ENCODE measurements at regions not wholly inside any gene's neighbourhood (a gene's known extent, or its start where the extent isn't known, plus 50 kb on each side); places are given as distances from the start of the nearest gene placed in this dataset.
A peak's percentile ranks its signal among the peaks of the same experiment; 100 is the strongest.

GRCh38 chr11:10379426-10379825 is 74.6 kb downstream of the ADM start:
- Mint-ChIP-seq H3K36me3 (no peaks in the 10 kb centered on the region), H3K4me3 (no peak overlapping the region), H3K27ac (no peak overlapping the region), H3K27me3 (peaks cover 7% of the 10 kb centered on the region), H3K4me1 (no peaks in the 10 kb centered on the region), H3K9me3 (peaks cover 2% of the 10 kb centered on the region)
- DNase-seq (ENCODE audit: low spot score in 2 of 2) (no peak), ATAC-seq (ENCODE audit: low read depth) (no peak)

GRCh38 chr11:10379871-10380568 is 75.0 kb upstream of the AMPD3 start:
- H3K27me3 Mint-ChIP-seq, result peaks cover 7% of the 10 kb centered on the region
- H3K36me3 Mint-ChIP-seq, result peaks cover 2% of the 10 kb centered on the region
- no peak overlapping the region for H3K4me3 Mint-ChIP-seq
- ATAC-seq (ENCODE audit: low read depth), result no peak
- no peak for DNase-seq (ENCODE audit: low spot score in 2 of 2)
- H3K27ac Mint-ChIP-seq, result no peak overlapping the region
- H3K4me1 Mint-ChIP-seq, result no peaks in the 10 kb centered on the region
- H3K9me3 Mint-ChIP-seq, result peaks cover 2% of the 10 kb centered on the region

- Mint-ChIP-seq H3K4me3 (no peak overlapping the region), H3K27me3 (peaks cover 7% of the 10 kb centered on the region), H3K27ac (no peak overlapping the region), H3K9me3 (peaks cover 2% of the 10 kb centered on the region), H3K4me1 (no peaks in the 10 kb centered on the region), H3K36me3 (peaks cover 2% of the 10 kb centered on the region)
- ATAC-seq (ENCODE audit: low read depth), result no peak
- no peak for DNase-seq (ENCODE audit: low spot score in 2 of 2)
These were observed 74.1 kb upstream of the AMPD3 start for GRCh38 chr11:10380921-10381320.

DNA sequence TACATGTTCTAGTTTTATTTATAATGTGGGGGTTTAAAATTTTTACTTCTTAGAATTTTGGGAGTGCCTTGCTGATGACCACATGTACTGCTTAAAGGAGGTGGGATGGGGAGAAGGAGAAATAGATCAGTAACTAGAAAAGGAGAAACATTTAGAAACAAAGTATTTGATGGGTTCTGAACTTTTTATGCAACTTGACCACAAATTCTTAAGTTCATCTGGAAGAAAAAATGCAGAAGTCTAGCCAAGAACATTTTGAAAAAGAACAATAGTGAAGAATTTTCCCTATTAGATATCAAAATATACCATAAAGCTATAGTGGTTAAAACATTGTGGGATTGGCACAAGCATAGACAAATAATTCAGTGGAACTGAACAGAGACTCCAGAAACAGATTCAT is 73.3 kb upstream of the AMPD3 start:
- Mint-ChIP-seq H3K27ac (no peak overlapping the region), H3K4me1 (no peaks in the 10 kb centered on the region), H3K4me3 (no peak overlapping the region), H3K9me3 (peaks cover 2% of the 10 kb centered on the region), H3K36me3 (peaks cover 2% of the 10 kb centered on the region), H3K27me3 (peaks cover 11% of the 10 kb centered on the region)
- no peak for ATAC-seq (ENCODE audit: low read depth)
- DNase-seq (ENCODE audit: low spot score in 2 of 2), result no peak

DNA sequence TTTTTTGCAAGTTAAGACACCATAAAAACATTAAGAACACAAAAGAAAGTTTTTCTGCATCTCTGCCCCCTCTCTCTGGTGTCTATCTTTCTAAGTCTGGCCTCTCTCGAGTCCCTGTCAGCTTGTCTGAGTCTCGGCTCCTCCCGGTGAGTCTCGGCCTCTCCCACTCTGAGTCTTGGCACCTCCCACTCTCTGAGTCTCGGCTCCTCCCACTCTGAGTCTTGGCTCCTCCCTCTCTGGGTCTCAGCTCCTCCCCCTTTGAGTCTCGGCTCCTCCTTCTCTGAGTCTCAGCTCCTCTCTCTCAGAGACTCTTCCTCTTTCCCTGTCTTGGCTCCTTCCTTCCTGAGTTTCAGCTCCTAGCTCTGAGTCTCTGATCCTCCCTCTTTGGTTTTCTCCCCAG is 72.5 kb upstream of the AMPD3 start:
- H3K4me1 Mint-ChIP-seq, result no peaks in the 10 kb centered on the region
- H3K27ac Mint-ChIP-seq, result no peak overlapping the region
- DNase-seq (ENCODE audit: low spot score in 2 of 2) (no peak), ATAC-seq (ENCODE audit: low read depth) (peak; percentile 57)
- H3K4me3 Mint-ChIP-seq, result no peak overlapping the region
- H3K36me3 Mint-ChIP-seq, result peaks cover 2% of the 10 kb centered on the region
- peaks cover 14% of the 10 kb centered on the region for H3K27me3 Mint-ChIP-seq
- peaks cover 2% of the 10 kb centered on the region for H3K9me3 Mint-ChIP-seq

DNA sequence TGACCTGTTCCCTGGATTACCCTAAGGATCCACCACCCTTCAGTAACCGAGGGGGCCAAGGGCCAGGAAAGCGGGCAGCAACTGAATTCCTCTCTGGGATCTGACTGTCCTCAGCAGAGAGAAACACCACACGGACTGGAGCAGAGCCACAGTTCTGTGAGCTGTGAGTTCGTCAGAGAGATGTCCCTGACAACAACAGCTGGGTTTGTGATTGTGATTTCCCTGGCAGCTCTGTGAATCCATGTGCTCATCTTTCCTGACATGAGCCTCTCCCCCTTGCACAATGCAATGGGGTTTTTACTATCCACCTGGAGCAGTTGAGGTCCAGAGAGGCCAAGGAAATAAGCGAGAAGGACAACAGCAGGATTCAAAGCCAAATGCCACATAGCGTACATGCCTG is 69.4 kb upstream of the AMPD3 start:
- DNase-seq (ENCODE audit: low spot score in 2 of 2) (peak in 1 of 2 donors; percentile 5), ATAC-seq (ENCODE audit: low read depth) (no peak)
- Mint-ChIP-seq H3K4me1 (no peaks in the 10 kb centered on the region), H3K36me3 (peaks cover 7% of the 10 kb centered on the region), H3K4me3 (no peak overlapping the region), H3K27ac (no peak overlapping the region), H3K27me3 (peaks cover 20% of the 10 kb centered on the region), H3K9me3 (peaks cover 2% of the 10 kb centered on the region)

DNA sequence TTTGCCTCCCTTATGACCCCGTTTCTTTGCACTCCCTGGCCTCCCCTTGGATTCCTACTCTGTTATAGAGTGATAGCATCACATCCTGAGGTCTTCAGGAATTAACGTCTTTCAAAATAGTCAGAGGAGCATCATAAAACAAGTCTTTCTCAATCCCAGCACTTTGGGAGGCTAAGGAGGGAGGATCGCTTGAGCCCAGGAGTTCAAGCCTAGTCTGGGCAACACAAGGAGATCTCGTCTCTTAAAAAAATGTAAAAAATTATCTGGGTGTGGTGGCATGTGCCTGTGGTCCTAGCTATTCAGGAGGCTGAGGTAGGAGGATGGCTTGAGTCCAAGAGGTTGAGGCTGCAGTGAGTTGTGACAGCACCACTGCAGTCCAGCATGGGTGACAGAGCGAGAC is 68.7 kb upstream of the AMPD3 start:
- peaks cover 2% of the 10 kb centered on the region for H3K9me3 Mint-ChIP-seq
- H3K27ac Mint-ChIP-seq, result no peak overlapping the region
- peaks cover 25% of the 10 kb centered on the region for H3K27me3 Mint-ChIP-seq
- ATAC-seq (ENCODE audit: low read depth) (no peak), DNase-seq (ENCODE audit: low spot score in 2 of 2) (peak in 1 of 2 donors; percentile 4)
- no peak overlapping the region for H3K4me3 Mint-ChIP-seq
- no peaks in the 10 kb centered on the region for H3K4me1 Mint-ChIP-seq
- H3K36me3 Mint-ChIP-seq, result peaks cover 8% of the 10 kb centered on the region

GRCh38 chr11:10386861-10387205 is 68.2 kb upstream of the AMPD3 start:
- ATAC-seq (ENCODE audit: low read depth), result no peak
- Mint-ChIP-seq H3K27me3 (peaks cover 25% of the 10 kb centered on the region), H3K27ac (no peak overlapping the region), H3K4me1 (no peaks in the 10 kb centered on the region), H3K36me3 (peaks cover 8% of the 10 kb centered on the region), H3K9me3 (peaks cover 2% of the 10 kb centered on the region), H3K4me3 (no peak overlapping the region)
- no peak for DNase-seq (ENCODE audit: low spot score in 2 of 2)

DNA sequence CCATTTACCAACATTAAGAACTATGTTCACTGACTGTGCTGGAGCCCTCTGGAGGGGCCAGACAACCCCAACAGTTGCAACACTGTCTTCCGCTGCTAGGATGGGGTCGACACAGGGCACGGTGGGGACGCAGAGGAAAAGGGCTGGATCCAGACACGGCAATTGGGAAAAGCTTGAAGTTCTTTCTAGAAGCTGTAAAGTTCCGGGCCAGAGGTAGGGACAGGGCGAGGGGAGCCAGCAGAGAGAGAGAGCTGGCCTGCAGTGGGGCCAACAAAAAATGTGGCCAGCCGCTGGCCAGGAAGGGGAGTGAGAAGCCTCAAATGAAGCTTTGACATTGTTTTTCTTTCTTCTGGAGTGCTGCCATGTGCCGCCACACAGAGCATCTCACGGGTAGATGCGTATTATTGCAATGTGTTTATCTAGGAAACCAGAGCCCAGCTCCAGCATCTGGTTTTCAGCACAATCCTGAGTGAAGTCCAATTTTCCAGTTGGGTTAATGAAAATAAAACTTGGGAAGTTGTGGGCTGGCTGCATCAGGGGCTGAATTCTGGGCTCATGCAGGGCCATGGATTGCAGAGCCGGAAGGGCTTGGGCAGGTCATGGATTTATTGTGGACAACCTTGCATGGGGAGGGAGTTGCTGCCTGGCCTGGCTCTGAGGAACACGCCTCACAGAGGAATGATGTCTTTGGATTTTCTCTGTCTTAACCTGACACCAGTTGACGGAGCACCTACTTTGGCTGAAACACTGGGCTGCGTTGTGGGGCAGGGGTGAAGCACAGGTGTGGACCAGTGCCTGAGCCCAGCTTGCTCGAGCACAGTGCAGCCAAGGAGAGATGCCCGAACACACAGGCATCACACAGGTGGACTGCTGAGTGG is 67.6 kb upstream of the AMPD3 start:
- H3K9me3 Mint-ChIP-seq, result peaks cover 2% of the 10 kb centered on the region
- no peak overlapping the region for H3K27ac Mint-ChIP-seq
- no peak for ATAC-seq (ENCODE audit: low read depth)
- peaks cover 27% of the 10 kb centered on the region for H3K27me3 Mint-ChIP-seq
- no peak for DNase-seq (ENCODE audit: low spot score in 2 of 2)
- peaks cover 8% of the 10 kb centered on the region for H3K36me3 Mint-ChIP-seq
- no peak overlapping the region for H3K4me3 Mint-ChIP-seq
- no peaks in the 10 kb centered on the region for H3K4me1 Mint-ChIP-seq

- Mint-ChIP-seq H3K4me1 (no peaks in the 10 kb centered on the region), H3K27ac (no peak overlapping the region), H3K27me3 (peaks cover 27% of the 10 kb centered on the region), H3K9me3 (no peaks in the 10 kb centered on the region), H3K4me3 (no peak overlapping the region), H3K36me3 (peaks cover 8% of the 10 kb centered on the region)
- ATAC-seq (ENCODE audit: low read depth) (no peak), DNase-seq (ENCODE audit: low spot score in 2 of 2) (no peak)
These were observed 67.0 kb upstream of the AMPD3 start for GRCh38 chr11:10388101-10388500.

DNA sequence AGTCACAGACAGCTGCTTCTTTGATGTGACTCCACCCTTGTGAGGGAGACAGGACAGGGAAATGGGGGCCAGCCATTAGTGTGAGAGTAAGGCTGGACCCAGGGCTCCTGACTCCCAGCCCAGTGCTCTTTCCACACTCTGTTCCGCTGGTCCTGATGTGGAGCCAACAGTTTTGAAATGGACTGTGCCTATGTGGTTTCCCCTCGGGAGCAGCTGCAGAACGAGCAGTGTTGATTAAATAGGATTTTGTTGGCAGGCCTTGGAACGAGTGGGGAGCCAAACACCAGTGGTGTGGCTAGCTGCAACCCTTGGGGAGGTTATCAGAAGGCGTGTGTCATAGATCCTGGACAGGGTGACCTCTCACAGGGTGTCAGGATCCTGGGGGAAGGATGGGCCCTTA is 66.5 kb upstream of the AMPD3 start:
- DNase-seq (ENCODE audit: low spot score in 2 of 2) (no peak), ATAC-seq (ENCODE audit: low read depth) (no peak)
- no peak overlapping the region for H3K4me3 Mint-ChIP-seq
- H3K27ac Mint-ChIP-seq, result no peak overlapping the region
- H3K9me3 Mint-ChIP-seq, result no peaks in the 10 kb centered on the region
- H3K27me3 Mint-ChIP-seq, result peaks cover 30% of the 10 kb centered on the region
- peaks cover 3% of the 10 kb centered on the region for H3K4me1 Mint-ChIP-seq
- H3K36me3 Mint-ChIP-seq, result peaks cover 8% of the 10 kb centered on the region

DNA sequence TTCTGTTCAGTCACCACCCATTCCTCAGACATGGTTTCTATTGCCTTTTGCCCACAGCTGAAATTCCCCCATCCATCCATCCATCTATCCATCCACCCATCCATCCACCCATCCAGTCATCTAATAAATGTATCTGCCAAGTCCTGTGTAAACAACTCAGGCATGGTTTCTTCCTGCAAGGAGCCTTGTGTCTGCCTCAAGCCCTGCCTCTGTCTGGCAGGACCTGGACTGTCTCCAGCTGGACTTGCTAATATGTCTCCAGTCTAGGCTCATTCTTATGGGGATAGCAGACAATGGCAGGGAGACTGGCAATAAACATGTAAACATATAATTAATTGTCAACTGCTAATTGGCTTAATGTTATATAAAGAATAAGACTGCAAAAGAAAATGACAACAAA is 64.7 kb upstream of the AMPD3 start:
- no peak for ATAC-seq (ENCODE audit: low read depth)
- DNase-seq (ENCODE audit: low spot score in 2 of 2), result no peak
- Mint-ChIP-seq H3K27me3 (peaks cover 34% of the 10 kb centered on the region), H3K9me3 (no peaks in the 10 kb centered on the region), H3K4me1 (peaks cover 3% of the 10 kb centered on the region), H3K27ac (no peak overlapping the region), H3K36me3 (peaks cover 6% of the 10 kb centered on the region), H3K4me3 (no peak overlapping the region)

GRCh38 chr11:10392095-10393079 is 62.7 kb upstream of the AMPD3 start:
- Mint-ChIP-seq H3K4me1 (peaks cover 3% of the 10 kb centered on the region), H3K27me3 (peaks cover 32% of the 10 kb centered on the region), H3K36me3 (peaks cover 6% of the 10 kb centered on the region), H3K27ac (no peak overlapping the region), H3K4me3 (no peak overlapping the region), H3K9me3 (no peaks in the 10 kb centered on the region)
- ATAC-seq (ENCODE audit: low read depth) (no peak), DNase-seq (ENCODE audit: low spot score in 2 of 2) (no peak)
